ENCODE measurements at regions not wholly inside any gene's neighbourhood (a gene's known extent, or its start where the extent isn't known, plus 50 kb on each side); places are given as distances from the start of the nearest gene placed in this dataset.

- TF ChIP-seq GLIS2 (tag by site-specific recombination; IDR thresholded peaks at IDR 0.05): no peak
- no peak for TF ChIP-seq ZNF24 (tag by site-specific recombination; IDR thresholded peaks at IDR 0.05)
- no peak for TF ChIP-seq ZXDB (tag by site-specific recombination; IDR thresholded peaks at IDR 0.05)
- TF ChIP-seq ZNF16 (tag by site-specific recombination; IDR thresholded peaks at IDR 0.05; ENCODE audit: low read depth): no peak
- TF ChIP-seq ZNF354C (tag by site-specific recombination; IDR thresholded peaks at IDR 0.05; ENCODE audit: borderline replicate concordance, low read depth): no peak
These were observed 277.2 kb upstream of the ARHGEF26 start (continued) for GRCh38 chr3:153843994-153844393.

DNA sequence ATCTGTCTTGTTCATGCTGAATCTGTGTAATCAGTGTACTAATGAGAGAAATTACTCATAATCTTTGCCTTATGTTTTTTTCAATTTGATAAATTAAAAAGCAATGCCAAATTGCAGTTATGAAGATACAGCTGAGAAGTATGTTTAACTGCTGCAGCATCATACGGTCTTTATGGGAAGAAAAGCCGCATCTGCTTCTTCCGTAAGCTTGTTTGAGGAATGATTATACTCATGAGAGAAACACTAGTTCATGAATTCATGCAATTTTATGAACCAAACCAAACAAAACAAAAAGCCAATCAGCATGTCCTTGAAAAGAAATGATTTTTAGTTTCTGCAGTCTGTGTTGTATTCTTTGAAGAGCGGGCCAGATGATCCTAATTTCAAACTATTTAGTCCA, 275.9 kb upstream of the ARHGEF26 start:
- no peaks in the 10 kb centered on the region for H3K9me3 ChIP-seq (ENCODE audit: control insufficient read depth, insufficient read depth, low read depth, low read length)
- ChIA-PET POLR2A (no interaction called here), CTCF (no interaction called here)
- TF ChIP-seq ZNF677 (tag by site-specific recombination; IDR thresholded peaks at IDR 0.05) (no peak), ZNF791 (tag by site-specific recombination; IDR thresholded peaks at IDR 0.05) (no peak), ZNF518A (tag by site-specific recombination; conservative IDR thresholded peaks at IDR 0.05; ENCODE audit: low read depth) (no peak), ZNF549 (tag by site-specific recombination; IDR thresholded peaks at IDR 0.05) (no peak), ZNF701 (tag by site-specific recombination; IDR thresholded peaks at IDR 0.05) (no peak), ZNF785 (tag by site-specific recombination; IDR thresholded peaks at IDR 0.05) (no peak), KLF8 (tag by site-specific recombination; IDR thresholded peaks at IDR 0.05) (no peak), ZNF664 (tag by site-specific recombination; IDR thresholded peaks at IDR 0.05) (no peak), ZNF114 (tag by site-specific recombination; IDR thresholded peaks at IDR 0.05) (no peak), ZNF830 (tag by site-specific recombination; IDR thresholded peaks at IDR 0.05; ENCODE audit: low read depth) (no peak), GLIS2 (tag by site-specific recombination; IDR thresholded peaks at IDR 0.05) (no peak), PRDM10 (tag by site-specific recombination; IDR thresholded peaks at IDR 0.05) (no peak), SP7 (tag by site-specific recombination; IDR thresholded peaks at IDR 0.05) (no peak), ZNF37A (tag by site-specific recombination; IDR thresholded peaks at IDR 0.05) (no peak), MEIS1 (CRISPR knock-in tag; IDR thresholded peaks at IDR 0.05; ENCODE audit: borderline replicate concordance) (no peak)
- TF ChIP-seq, protein P1, sequence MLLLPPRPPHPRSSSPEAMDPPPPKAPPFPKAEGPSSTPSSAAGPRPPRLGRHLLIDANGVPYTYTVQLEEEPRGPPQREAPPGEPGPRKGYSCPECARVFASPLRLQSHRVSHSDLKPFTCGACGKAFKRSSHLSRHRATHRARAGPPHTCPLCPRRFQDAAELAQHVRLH (tag by site-specific recombination; IDR thresholded peaks at IDR 0.05): no peak
- TF ChIP-seq, protein P2, sequence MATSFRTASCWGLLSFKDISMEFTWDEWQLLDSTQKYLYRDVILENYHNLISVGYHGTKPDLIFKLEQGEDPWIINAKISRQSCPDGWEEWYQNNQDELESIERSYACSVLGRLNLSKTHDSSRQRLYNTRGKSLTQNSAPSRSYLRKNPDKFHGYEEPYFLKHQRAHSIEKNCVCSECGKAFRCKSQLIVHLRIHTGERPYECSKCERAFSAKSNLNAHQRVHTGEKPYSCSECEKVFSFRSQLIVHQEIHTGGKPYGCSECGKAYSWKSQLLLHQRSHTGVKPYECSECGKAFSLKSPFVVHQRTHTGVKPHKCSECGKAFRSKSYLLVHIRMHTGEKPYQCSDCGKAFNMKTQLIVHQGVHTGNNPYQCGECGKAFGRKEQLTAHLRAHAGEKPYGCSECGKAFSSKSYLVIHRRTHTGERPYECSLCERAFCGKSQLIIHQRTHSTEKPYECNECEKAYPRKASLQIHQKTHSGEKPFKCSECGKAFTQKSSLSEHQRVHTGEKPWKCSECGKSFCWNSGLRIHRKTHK (tag by site-specific recombination; IDR thresholded peaks at IDR 0.05): no peak
- TF ChIP-seq, protein P3, sequence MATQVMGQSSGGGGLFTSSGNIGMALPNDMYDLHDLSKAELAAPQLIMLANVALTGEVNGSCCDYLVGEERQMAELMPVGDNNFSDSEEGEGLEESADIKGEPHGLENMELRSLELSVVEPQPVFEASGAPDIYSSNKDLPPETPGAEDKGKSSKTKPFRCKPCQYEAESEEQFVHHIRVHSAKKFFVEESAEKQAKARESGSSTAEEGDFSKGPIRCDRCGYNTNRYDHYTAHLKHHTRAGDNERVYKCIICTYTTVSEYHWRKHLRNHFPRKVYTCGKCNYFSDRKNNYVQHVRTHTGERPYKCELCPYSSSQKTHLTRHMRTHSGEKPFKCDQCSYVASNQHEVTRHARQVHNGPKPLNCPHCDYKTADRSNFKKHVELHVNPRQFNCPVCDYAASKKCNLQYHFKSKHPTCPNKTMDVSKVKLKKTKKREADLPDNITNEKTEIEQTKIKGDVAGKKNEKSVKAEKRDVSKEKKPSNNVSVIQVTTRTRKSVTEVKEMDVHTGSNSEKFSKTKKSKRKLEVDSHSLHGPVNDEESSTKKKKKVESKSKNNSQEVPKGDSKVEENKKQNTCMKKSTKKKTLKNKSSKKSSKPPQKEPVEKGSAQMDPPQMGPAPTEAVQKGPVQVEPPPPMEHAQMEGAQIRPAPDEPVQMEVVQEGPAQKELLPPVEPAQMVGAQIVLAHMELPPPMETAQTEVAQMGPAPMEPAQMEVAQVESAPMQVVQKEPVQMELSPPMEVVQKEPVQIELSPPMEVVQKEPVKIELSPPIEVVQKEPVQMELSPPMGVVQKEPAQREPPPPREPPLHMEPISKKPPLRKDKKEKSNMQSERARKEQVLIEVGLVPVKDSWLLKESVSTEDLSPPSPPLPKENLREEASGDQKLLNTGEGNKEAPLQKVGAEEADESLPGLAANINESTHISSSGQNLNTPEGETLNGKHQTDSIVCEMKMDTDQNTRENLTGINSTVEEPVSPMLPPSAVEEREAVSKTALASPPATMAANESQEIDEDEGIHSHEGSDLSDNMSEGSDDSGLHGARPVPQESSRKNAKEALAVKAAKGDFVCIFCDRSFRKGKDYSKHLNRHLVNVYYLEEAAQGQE (tag by site-specific recombination; IDR thresholded peaks at IDR 0.05): no peak
- no peak overlapping the region for H3K27ac ChIP-seq (ENCODE audit: extremely low read depth, low read depth, low read length)
- no peaks in the 10 kb centered on the region for H3K36me3 ChIP-seq (ENCODE audit: control insufficient read depth in 2 of 2, insufficient read depth in 1 of 2, low read length in 2 of 2)
- no peak overlapping the region for H3K4me3 ChIP-seq (ENCODE audit: low read depth, low read length)
- H3K4me1 ChIP-seq (ENCODE audit: control insufficient read depth, insufficient read depth, low read length): no peaks in the 10 kb centered on the region

All from HEK293 (cell line).